ENCODE measurements at regions not wholly inside any gene's neighbourhood (a gene's known extent, or its start where the extent isn't known, plus 50 kb on each side); places are given as distances from the start of the nearest gene placed in this dataset.

- H3K23ac ChIP-seq (ENCODE audit: insufficient read length, low read depth, low read length), result no peak overlapping the region
- no peak for TF ChIP-seq CTCF (conservative IDR thresholded peaks at IDR 0.05)
- Mint-ChIP-seq H3K27ac (no peak overlapping the region), H3K4me3 (no peak overlapping the region), H3K4me1 (peaks cover 10 to 12% of the 10 kb centered on the region in 2 experiments; a peak in 3 of 4 replicates), H3K27me3 (ENCODE audit: low read depth) (peaks cover 12% of the 10 kb centered on the region), H3K9me3 (no peaks in the 10 kb centered on the region), H3K36me3 (ENCODE audit: insufficient read depth in 1 of 3, low read depth in 3 of 3) (no peaks in the 10 kb centered on the region; a peak in 1 of 7 replicates)
- H4K5ac ChIP-seq (ENCODE audit: insufficient read length, low read depth, low read length), result no peak overlapping the region
- no peak overlapping the region for H3K4ac ChIP-seq (ENCODE audit: low read depth, low read length)
- no CpG with 5 or more reads among the region's 8 CpGs for WGBS (ENCODE audit: extremely low coverage, insufficient read length, low lambda C conversion rate)
- no peak for DNase-seq
- no peak overlapping the region for H3T11ph ChIP-seq (ENCODE audit: low read length)
- no peaks in the 10 kb centered on the region for H3K79me2 ChIP-seq (ENCODE audit: insufficient read depth, low read length)
- H2AFZ ChIP-seq (ENCODE audit: low read length), result no peak overlapping the region
- no peaks in the 10 kb centered on the region for H4K20me1 ChIP-seq (ENCODE audit: control insufficient read depth, insufficient read depth, insufficient read length)
- H3K4me2 ChIP-seq (ENCODE audit: insufficient read depth, insufficient read length, low read length), result no peak overlapping the region
- H3K56ac ChIP-seq (ENCODE audit: insufficient read length, low read depth, low read length), result no peak overlapping the region
- H2BK120ac ChIP-seq (ENCODE audit: low read depth, low read length, poor library complexity, severe bottlenecking), result no peak overlapping the region
- H2BK12ac ChIP-seq (ENCODE audit: insufficient read length, low read depth, low read length), result no peak overlapping the region
- H2BK15ac ChIP-seq (ENCODE audit: low read depth, low read length), result no peak overlapping the region
- no peak overlapping the region for H3K14ac ChIP-seq (ENCODE audit: insufficient read depth, low read length)
- H3K27me3 ChIP-seq (ENCODE audit: insufficient read depth, low read length), result no peaks in the 10 kb centered on the region
- H4K8ac ChIP-seq (replicated peaks; ENCODE audit: insufficient read length, low read depth, low read length), result no peak overlapping the region
- H2BK5ac ChIP-seq (ENCODE audit: insufficient read length, low read length), result no peak overlapping the region
- H3K79me1 ChIP-seq (ENCODE audit: insufficient read depth, low read depth, low read length, poor library complexity, severe bottlenecking), result no peaks in the 10 kb centered on the region
- no peak overlapping the region for H3K9ac ChIP-seq (ENCODE audit: extremely low read depth, insufficient read length, low read length)
- H3K4me1 ChIP-seq (ENCODE audit: insufficient read depth, low read length), result no peaks in the 10 kb centered on the region; the same call in 1 of the 2 replicates
- no peak overlapping the region for H4K91ac ChIP-seq (ENCODE audit: insufficient read length, low read depth, low read length)
- H3K23me2 ChIP-seq (ENCODE audit: insufficient read length, low read depth, low read length, poor library complexity, severe bottlenecking), result no peaks in the 10 kb centered on the region
- H3K27ac ChIP-seq (ENCODE audit: insufficient read length, low read depth, low read length), result no peak overlapping the region
- no peak overlapping the region for H2BK20ac ChIP-seq (ENCODE audit: low read depth, low read length, poor library complexity, severe bottlenecking)
- H3K18ac ChIP-seq (ENCODE audit: insufficient read length, low read depth, low read length), result no peak overlapping the region
- no peak overlapping the region for H2AK5ac ChIP-seq (ENCODE audit: insufficient read length, low read length)
- no peaks in the 10 kb centered on the region for H3K9me3 ChIP-seq (ENCODE audit: control insufficient read depth, low read depth, low read length)
Measured at GRCh38 chr17:5775098-5775497, 190.8 kb upstream of the NLRP1 start.
